ENCODE measurements at regions not wholly inside any gene's neighbourhood (a gene's known extent, or its start where the extent isn't known, plus 50 kb on each side); places are given as distances from the start of the nearest gene placed in this dataset.
"Not testable (repeated sequence)": the region's sequence is repeated elsewhere in the genome, so short reads cannot be mapped to it uniquely, and the experiment has no call there.

GRCh38 chr5:2534251-2534650, 217.2 kb downstream of the IRX2 start:
- no peak for TF ChIP-seq POLR2A (IDR thresholded peaks at IDR 0.05; ENCODE audit: low read depth, low read length)
- DNase-seq (ENCODE audit: insufficient read length, low spot score): no peak
- no peak for FAIRE-seq

- not testable (repeated sequence) for FAIRE-seq; DNase-seq (ENCODE audit: insufficient read length, low spot score)
Measured at GRCh38 chr5:2533848-2534247, 217.6 kb downstream of the IRX2 start.

DNA sequence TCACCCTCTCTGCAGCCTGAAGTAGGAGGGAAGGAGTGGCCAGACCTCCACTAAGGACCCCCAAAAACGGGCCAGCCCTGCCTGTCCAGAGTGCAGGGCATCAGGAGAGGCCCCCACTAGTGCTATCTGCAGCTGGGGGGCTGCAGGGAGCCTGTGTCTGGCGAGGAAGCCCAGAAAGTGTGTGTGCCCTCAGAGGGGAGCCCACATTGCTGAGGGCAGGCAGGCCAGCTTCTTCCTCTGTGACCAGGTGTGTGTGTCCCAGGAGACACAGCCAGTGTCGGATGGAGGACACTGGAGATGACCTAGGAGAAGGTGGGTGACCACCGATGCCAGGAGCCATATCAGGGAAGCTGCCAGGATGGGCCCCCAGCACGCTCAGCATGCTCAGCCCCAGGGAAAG, 218.7 kb downstream of the IRX2 start:
- TF ChIP-seq POLR2A (IDR thresholded peaks at IDR 0.05; ENCODE audit: low read depth, low read length): no peak
- FAIRE-seq (no peak), DNase-seq (ENCODE audit: insufficient read length, low spot score) (no peak)

GRCh38 chr5:2531318-2531717, 220.2 kb downstream of the IRX2 start:
- TF ChIP-seq POLR2A (IDR thresholded peaks at IDR 0.05; ENCODE audit: low read depth, low read length): no peak
- FAIRE-seq (no peak), DNase-seq (ENCODE audit: insufficient read length, low spot score) (no peak)

DNA sequence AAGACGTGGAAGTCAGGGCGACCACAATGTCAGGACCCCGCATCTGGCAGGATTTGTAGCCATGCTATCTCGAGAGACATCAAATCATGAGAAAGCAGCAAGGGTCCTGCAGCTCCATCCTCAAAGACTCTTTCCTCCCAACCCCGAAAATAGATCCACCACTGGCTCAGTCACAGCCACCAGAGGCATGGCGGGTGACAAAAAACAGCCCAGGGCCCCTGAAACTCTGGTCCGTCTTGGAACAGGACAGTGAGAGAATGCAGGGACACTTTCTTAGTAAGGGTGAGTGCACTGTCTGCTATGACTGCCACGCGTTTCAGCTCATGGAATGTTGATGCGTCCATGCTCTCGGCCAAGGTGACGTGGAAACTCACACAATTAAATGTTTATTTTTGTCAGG, 220.9 kb downstream of the IRX2 start:
- DNase-seq (ENCODE audit: insufficient read length, low spot score) (no peak), FAIRE-seq (no peak)
- TF ChIP-seq POLR2A (IDR thresholded peaks at IDR 0.05; ENCODE audit: low read depth, low read length): no peak

- DNase-seq (ENCODE audit: insufficient read length, low spot score) (no peak), FAIRE-seq (no peak)
- TF ChIP-seq POLR2A (IDR thresholded peaks at IDR 0.05; ENCODE audit: low read depth, low read length): no peak
Measured at GRCh38 chr5:2529371-2530092, 221.9 kb downstream of the IRX2 start.

- DNase-seq (ENCODE audit: insufficient read length, low spot score) (no peak), FAIRE-seq (no peak)
- TF ChIP-seq POLR2A (IDR thresholded peaks at IDR 0.05; ENCODE audit: low read depth, low read length): no peak
Measured at GRCh38 chr5:2525351-2525750, 226.1 kb downstream of the IRX2 start.

- FAIRE-seq (no peak), DNase-seq (ENCODE audit: insufficient read length, low spot score) (no peak)
- no peak for TF ChIP-seq POLR2A (IDR thresholded peaks at IDR 0.05; ENCODE audit: low read depth, low read length)
Measured at GRCh38 chr5:2524620-2525019, 226.9 kb downstream of the IRX2 start.

GRCh38 chr5:2523180-2523579, 228.3 kb downstream of the IRX2 start:
- FAIRE-seq: no peak
- TF ChIP-seq POLR2A (IDR thresholded peaks at IDR 0.05; ENCODE audit: low read depth, low read length): no peak
- no peak for DNase-seq (ENCODE audit: insufficient read length, low spot score)

GRCh38 chr5:2522372-2522771, 229.1 kb downstream of the IRX2 start:
- FAIRE-seq (no peak), DNase-seq (ENCODE audit: insufficient read length, low spot score) (no peak)
- no peak for TF ChIP-seq POLR2A (IDR thresholded peaks at IDR 0.05; ENCODE audit: low read depth, low read length)

GRCh38 chr5:2519153-2519552, 232.3 kb downstream of the IRX2 start:
- FAIRE-seq (no peak), DNase-seq (ENCODE audit: insufficient read length, low spot score) (no peak)
- no peak for TF ChIP-seq POLR2A (IDR thresholded peaks at IDR 0.05; ENCODE audit: low read depth, low read length)

GRCh38 chr5:2517451-2517850, 234.0 kb downstream of the IRX2 start:
- no peak for FAIRE-seq
- no peak for DNase-seq (ENCODE audit: insufficient read length, low spot score)
- TF ChIP-seq POLR2A (IDR thresholded peaks at IDR 0.05; ENCODE audit: low read depth, low read length): no peak

- TF ChIP-seq POLR2A (IDR thresholded peaks at IDR 0.05; ENCODE audit: low read depth, low read length): no peak
- DNase-seq (ENCODE audit: insufficient read length, low spot score) (no peak), FAIRE-seq (no peak)
Measured at GRCh38 chr5:2515180-2515764, 236.2 kb downstream of the IRX2 start.

- no peak for DNase-seq (ENCODE audit: insufficient read length, low spot score)
- TF ChIP-seq POLR2A (IDR thresholded peaks at IDR 0.05; ENCODE audit: low read depth, low read length): no peak
- no peak for FAIRE-seq
Measured at GRCh38 chr5:2514484-2514883, 237.0 kb downstream of the IRX2 start.

DNA sequence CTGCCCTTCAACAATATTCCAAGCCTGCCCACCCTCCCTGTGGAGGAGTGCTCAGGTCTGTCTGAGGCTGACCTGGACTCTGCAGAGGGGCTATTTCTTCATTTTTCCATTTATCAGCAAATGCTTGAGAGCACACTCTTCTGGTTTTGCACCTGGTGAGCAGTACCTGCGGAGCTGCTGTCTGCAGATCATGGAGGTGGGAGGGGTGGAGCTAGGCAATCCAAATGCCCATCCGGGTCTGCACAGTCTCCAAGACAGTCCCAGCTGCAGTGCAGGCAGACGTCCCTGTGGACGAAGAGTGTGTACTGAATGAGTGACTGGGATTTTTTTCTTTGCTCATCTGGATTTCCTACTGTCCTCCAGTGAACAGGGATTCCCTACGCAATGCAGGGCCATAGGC, 239.8 kb downstream of the IRX2 start:
- no peak for TF ChIP-seq POLR2A (IDR thresholded peaks at IDR 0.05; ENCODE audit: low read depth, low read length)
- DNase-seq (ENCODE audit: insufficient read length, low spot score) (no peak), FAIRE-seq (no peak)
